Activated CD4-positive, alpha-beta T cell treated with anti-CD3 and anti-CD28 coated beads for 1 hour (primary cell): ENCODE measurements at regions not wholly inside any gene's neighbourhood (a gene's known extent, or its start where the extent isn't known, plus 50 kb on each side); places are given as distances from the start of the nearest gene placed in this dataset.

Source experiments
- DNase-seq: peaks from one replicate; pipeline ENCODE4 v3.0.0-alpha.2; 2020

- no peak for DNase-seq
Measured at GRCh38 chr11:129290966-129291365, 84.7 kb upstream of the BARX2 start.

- DNase-seq, result no peak
Measured at GRCh38 chr11:129289350-129290040, 86.2 kb upstream of the BARX2 start.

- DNase-seq, result no peak
Measured at GRCh38 chr11:129287920-129288319, 87.7 kb upstream of the BARX2 start.

- no peak for DNase-seq
Measured at GRCh38 chr11:129286813-129287212, 88.8 kb upstream of the BARX2 start.

GRCh38 chr11:129285402-129285786 is 90.3 kb upstream of the BARX2 start:
- no peak for DNase-seq

GRCh38 chr11:129283141-129283540 is 91.0 kb upstream of the ARHGAP32 start:
- DNase-seq, result no peak

- DNase-seq, result no peak
Measured at GRCh38 chr11:129282634-129283033, 90.5 kb upstream of the ARHGAP32 start.

GRCh38 chr11:129281471-129282415 is 89.6 kb upstream of the ARHGAP32 start:
- DNase-seq, result no peak

- no peak for DNase-seq
Measured at GRCh38 chr11:129280027-129280811, 88.1 kb upstream of the ARHGAP32 start.

GRCh38 chr11:129279326-129280026 is 87.4 kb upstream of the ARHGAP32 start:
- DNase-seq, result peak; percentile 64

GRCh38 chr11:129278586-129279319 is 86.6 kb upstream of the ARHGAP32 start:
- no peak for DNase-seq

GRCh38 chr11:129277198-129277843 is 85.2 kb upstream of the ARHGAP32 start:
- DNase-seq, result no peak

GRCh38 chr11:129275828-129276227 is 83.7 kb upstream of the ARHGAP32 start:
- no peak for DNase-seq

- DNase-seq, result no peak
Measured at GRCh38 chr11:129273944-129274711, 82.0 kb upstream of the ARHGAP32 start.

- no peak for DNase-seq
Measured at GRCh38 chr11:129273322-129273721, 81.2 kb upstream of the ARHGAP32 start.

- no peak for DNase-seq
Measured at GRCh38 chr11:129271030-129271429, 78.9 kb upstream of the ARHGAP32 start.

- DNase-seq, result no peak
Measured at GRCh38 chr11:129270446-129270845, 78.3 kb upstream of the ARHGAP32 start.

- no peak for DNase-seq
Measured at GRCh38 chr11:129268371-129268770, 76.2 kb upstream of the ARHGAP32 start.

- no peak for DNase-seq
Measured at GRCh38 chr11:129267716-129268115, 75.6 kb upstream of the ARHGAP32 start.

GRCh38 chr11:129266536-129266935 is 74.4 kb upstream of the ARHGAP32 start:
- no peak for DNase-seq
